HEK293 (cell line): ENCODE measurements at regions not wholly inside any gene's neighbourhood (a gene's known extent, or its start where the extent isn't known, plus 50 kb on each side); places are given as distances from the start of the nearest gene placed in this dataset.

ENCODE experiments used
- CTCF ChIA-PET: fragments of 350-600 bp; formaldehyde crosslinking; extraction: SDS; loops from one replicate; lab custom pipeline; 2021; ENCODE audit warnings: antibody characterized with exemption; lab: Yijun Ruan, JAX
- POLR2A ChIA-PET: fragments of 300-600 bp; formaldehyde crosslinking; extraction: SDS; loops from one replicate; lab custom pipeline; 2020; ENCODE audit warnings: antibody characterized with exemption, inconsistent platforms; lab: Yijun Ruan, JAX
- H3K27ac ChIP-seq: fragments of 200-500 bp; sonication (Bioruptor generic); 2 replicates; pipeline ENCODE4 v1.5.1; 2014; ENCODE audit warnings: low read depth, low read length, control low read depth, inconsistent platforms; ENCODE audit errors: extremely low read depth
- H3K36me3 ChIP-seq, 2 experiments: fragments of 200-500 bp in 1 of 2; sonication (Bioruptor generic) in 1 of 2; 1 replicate in 1 of 2; 2 replicates in 1 of 2; pipeline ENCODE4 v1.5.1; 2014 to 2017; ENCODE audit warnings: inconsistent platforms in 2 of 2, low read length in 2 of 2; ENCODE audit not compliant: control insufficient read depth in 2 of 2, insufficient read depth in 1 of 2
- H3K4me1 ChIP-seq: fragments of 200-500 bp; sonication (Bioruptor generic); 2 replicates; pipeline ENCODE4 v1.5.1; 2014; ENCODE audit warnings: mild to moderate bottlenecking, low read length, inconsistent platforms; ENCODE audit not compliant: control insufficient read depth, insufficient read depth
- H3K4me3 ChIP-seq: 2 replicates; pipeline ENCODE4 v1.5.1; 2011; ENCODE audit warnings: low read depth, mild to moderate bottlenecking, control low read depth, low read length, moderate library complexity
- H3K9me3 ChIP-seq: fragments of 200-500 bp; sonication (Bioruptor generic); 2 replicates; pipeline ENCODE4 v1.5.1; 2014; ENCODE audit warnings: low read depth, low read length, inconsistent platforms; ENCODE audit not compliant: control insufficient read depth, insufficient read depth
- AEBP2 ChIP-seq: fragments of 450-650 bp; formaldehyde crosslinking; IDR thresholded peaks from 2 replicates; pipeline ENCODE4 v1.5.1; 2016; ENCODE audit warnings: missing biosample characterization, missing genetic modification characterization, borderline replicate concordance
- GLIS2 ChIP-seq: fragments of 450-650 bp; formaldehyde crosslinking; IDR thresholded peaks from 2 replicates; pipeline ENCODE4 v1.5.1; 2016; ENCODE audit warnings: missing biosample characterization, missing genetic modification characterization
- KLF17 ChIP-seq: fragments of 450-650 bp; formaldehyde crosslinking; IDR thresholded peaks from 2 replicates; pipeline ENCODE4 v1.5.1; 2016; ENCODE audit warnings: missing biosample characterization, missing genetic modification characterization
- SETDB1 ChIP-seq: IDR thresholded peaks from one replicate; pipeline ENCODE4 v1.6.1; 2017; ENCODE audit warnings: mild to moderate bottlenecking, low read length, moderate library complexity, mixed read lengths; ENCODE audit not compliant: insufficient read length
- WT1 ChIP-seq: fragments of 450-650 bp; formaldehyde crosslinking; IDR thresholded peaks from 2 replicates; pipeline ENCODE4 v1.5.1; 2016; ENCODE audit warnings: missing biosample characterization, missing genetic modification characterization
- ZNF148 ChIP-seq: fragments of 450-650 bp; formaldehyde crosslinking; IDR thresholded peaks from 2 replicates; pipeline ENCODE4 v1.5.0; 2017; ENCODE audit warnings: missing biosample characterization, missing genetic modification characterization, borderline replicate concordance
- ZNF2 ChIP-seq: fragments of 450-650 bp; formaldehyde crosslinking; IDR thresholded peaks from 2 replicates; pipeline ENCODE4 v1.5.1; 2016; ENCODE audit warnings: missing biosample characterization, missing genetic modification characterization
- ZNF24 ChIP-seq: fragments of 450-650 bp; formaldehyde crosslinking; IDR thresholded peaks from 2 replicates; pipeline ENCODE4 v1.5.1; 2016; ENCODE audit warnings: missing biosample characterization, missing genetic modification characterization
- ZNF26 ChIP-seq: fragments of 450-650 bp; formaldehyde crosslinking; IDR thresholded peaks from 2 replicates; pipeline ENCODE4 v1.5.1; 2016; ENCODE audit warnings: missing biosample characterization, missing genetic modification characterization
- ZNF302 ChIP-seq: fragments of 450-650 bp; formaldehyde crosslinking; IDR thresholded peaks from 2 replicates; pipeline ENCODE4 v1.5.1; 2016; ENCODE audit warnings: missing biosample characterization, missing genetic modification characterization, low read depth
- ZNF354C ChIP-seq: fragments of 450-650 bp; formaldehyde crosslinking; IDR thresholded peaks from 2 replicates; pipeline ENCODE4 v1.5.1; 2016; ENCODE audit warnings: missing biosample characterization, missing genetic modification characterization, low read depth, borderline replicate concordance
- ZNF544 ChIP-seq: fragments of 450-650 bp; formaldehyde crosslinking; IDR thresholded peaks from 2 replicates; pipeline ENCODE4 v1.5.0; 2017; ENCODE audit warnings: missing biosample characterization, missing genetic modification characterization
- ZNF548 ChIP-seq: fragments of 450-650 bp; formaldehyde crosslinking; IDR thresholded peaks from 2 replicates; pipeline ENCODE4 v1.5.1; 2016; ENCODE audit warnings: missing biosample characterization, missing genetic modification characterization
- ZNF623 ChIP-seq: fragments of 450-650 bp; formaldehyde crosslinking; IDR thresholded peaks from 2 replicates; pipeline ENCODE4 v1.5.1; 2016; ENCODE audit warnings: missing biosample characterization, missing genetic modification characterization
- ZNF76 ChIP-seq: fragments of 450-650 bp; formaldehyde crosslinking; IDR thresholded peaks from 2 replicates; pipeline ENCODE4; 2016; ENCODE audit warnings: low read depth, missing biosample characterization, missing genetic modification characterization, borderline replicate concordance
- ZNF768 ChIP-seq: fragments of 450-650 bp; formaldehyde crosslinking; IDR thresholded peaks from 2 replicates; pipeline ENCODE4 v1.5.1; 2018; ENCODE audit warnings: missing biosample characterization, mild to moderate bottlenecking, missing genetic modification characterization
- ZNF837 ChIP-seq: fragments of 450-650 bp; formaldehyde crosslinking; IDR thresholded peaks from 2 replicates; pipeline ENCODE4 v1.5.1; 2016; ENCODE audit warnings: missing biosample characterization, missing genetic modification characterization
- ZXDB ChIP-seq: fragments of 450-650 bp; formaldehyde crosslinking; IDR thresholded peaks from 2 replicates; pipeline ENCODE4 v1.5.1; 2016; ENCODE audit warnings: missing biosample characterization, missing genetic modification characterization

GRCh38 chr7:35339811-35340210 is 85.9 kb upstream of the TBX20 start:
- no peaks in the 10 kb centered on the region for H3K36me3 ChIP-seq
- H3K4me1 ChIP-seq = no peaks in the 10 kb centered on the region
- no peaks in the 10 kb centered on the region for H3K9me3 ChIP-seq
- TF ChIP-seq ZXDB (no peak), ZNF544 (no peak), ZNF623 (tag by site-specific recombination) (no peak), ZNF302 (tag by site-specific recombination) (no peak), GLIS2 (tag by site-specific recombination) (no peak), AEBP2 (tag by site-specific recombination) (no peak), WT1 (tag by site-specific recombination) (no peak), ZNF76 (no peak)
- H3K27ac ChIP-seq = no peak overlapping the region
- no peak overlapping the region for H3K4me3 ChIP-seq
- POLR2A ChIA-PET = no interaction called here
- CTCF ChIA-PET = no interaction called here

GRCh38 chr7:35336444-35336843 is 82.5 kb upstream of the TBX20 start:
- Histone ChIP-seq H3K36me3 (no peaks in the 10 kb centered on the region), H3K9me3 (no peaks in the 10 kb centered on the region), H3K4me1 (no peaks in the 10 kb centered on the region), H3K4me3 (no peak overlapping the region), H3K27ac (no peak overlapping the region)
- CTCF ChIA-PET = no interaction called here
- POLR2A ChIA-PET = no interaction called here
- TF ChIP-seq ZNF24 (tag by site-specific recombination) = no peak
- no peak for TF ChIP-seq ZNF148 (tag by site-specific recombination)
- TF ChIP-seq ZNF26 = no peak
- no peak for TF ChIP-seq ZNF354C (tag by site-specific recombination)
- TF ChIP-seq ZNF2 (tag by site-specific recombination) = no peak
- TF ChIP-seq SETDB1 = no peak
- no peak for TF ChIP-seq ZNF837 (tag by site-specific recombination)
- TF ChIP-seq ZNF768 (tag by site-specific recombination) = no peak
- no peak for TF ChIP-seq WT1 (tag by site-specific recombination)
- TF ChIP-seq ZNF548 (tag by site-specific recombination) = no peak
- no peak for TF ChIP-seq KLF17 (tag by site-specific recombination)
